NOMO-1 (cell line): ENCODE measurements at regions not wholly inside any gene's neighbourhood (a gene's known extent, or its start where the extent isn't known, plus 50 kb on each side); places are given as distances from the start of the nearest gene placed in this dataset.

ENCODE experiments used
- DNase-seq, 2 experiments: peaks; one replicate each; lab custom pipeline; 2025; ENCODE audit not compliant: unreplicated experiment in 2 of 2; lab: John Stamatoyannopoulos, UW

- DNase-seq: no peak
Measured at GRCh38 chr1:222910699-222911098, 95.9 kb downstream of the DISP1 start.

GRCh38 chr1:222911866-222912265 is 97.0 kb downstream of the DISP1 start:
- DNase-seq: no peak

GRCh38 chr1:222912730-222913129 is 97.9 kb downstream of the DISP1 start:
- no peak for DNase-seq

- DNase-seq: no peak
Measured at GRCh38 chr1:222914861-222915632, 100.2 kb downstream of the DISP1 start.

GRCh38 chr1:222916100-222916499 is 101.3 kb downstream of the DISP1 start:
- DNase-seq: no peak

GRCh38 chr1:222918801-222919477 is 104.1 kb downstream of the DISP1 start:
- DNase-seq: no peak

- no peak for DNase-seq
Measured at GRCh38 chr1:222919478-222919865, 104.6 kb downstream of the DISP1 start.

- DNase-seq: no peak
Measured at GRCh38 chr1:222920169-222920568, 105.3 kb downstream of the DISP1 start.

- no peak for DNase-seq
Measured at GRCh38 chr1:222921945-222922344, 107.1 kb downstream of the DISP1 start.

- DNase-seq: no peak
Measured at GRCh38 chr1:222923506-222923905, 108.7 kb downstream of the DISP1 start.

GRCh38 chr1:222924136-222924706 is 109.4 kb downstream of the DISP1 start:
- DNase-seq: no peak

GRCh38 chr1:222926566-222926965 is 111.7 kb downstream of the DISP1 start:
- no peak for DNase-seq

- DNase-seq: no peak
Measured at GRCh38 chr1:222927031-222927430, 112.2 kb downstream of the DISP1 start.

GRCh38 chr1:222928212-222928611 is 113.4 kb downstream of the DISP1 start:
- DNase-seq: no peak

GRCh38 chr1:222930070-222930469 is 115.2 kb downstream of the DISP1 start:
- DNase-seq: no peak

- DNase-seq: no peak
Measured at GRCh38 chr1:222931023-222931422, 116.2 kb downstream of the DISP1 start.

GRCh38 chr1:222933273-222933672 is 118.4 kb downstream of the DISP1 start:
- DNase-seq: no peak

- DNase-seq: no peak
Measured at GRCh38 chr1:222935239-222935900, 120.5 kb downstream of the DISP1 start.

- no peak for DNase-seq
Measured at GRCh38 chr1:222936042-222936441, 121.2 kb downstream of the DISP1 start.

GRCh38 chr1:222938986-222939385 is 124.1 kb downstream of the DISP1 start:
- DNase-seq: no peak

- DNase-seq: no peak
Measured at GRCh38 chr1:222940095-222940494, 125.3 kb downstream of the DISP1 start.
